WTC11 (cell line): ENCODE measurements at regions not wholly inside any gene's neighbourhood (a gene's known extent, or its start where the extent isn't known, plus 50 kb on each side); places are given as distances from the start of the nearest gene placed in this dataset.

Experiments used
- ATAC-seq: fragments of 200-7000 bp; cut with Tn5 transposase; 2 replicates; pipeline ENCODE4 v1.10.0; 2021; ENCODE audit warnings: mild to moderate bottlenecking, moderate library complexity
- CTCF ChIA-PET: fragments of 300-600 bp; sonication (Branson Sonifier 250); formaldehyde crosslinking; loops from one replicate; lab custom pipeline; 2021; ENCODE audit warnings: antibody characterized with exemption; lab: Charles Lee
- POLR2A ChIA-PET: fragments of 350-600 bp; sonication (Branson Sonifier 250); formaldehyde crosslinking; loops from one replicate; lab custom pipeline; 2021; ENCODE audit warnings: antibody characterized with exemption; lab: Charles Lee
- DNase-seq: peaks from one replicate; pipeline ENCODE4 v3.0.0; 2021; ENCODE audit warnings: low spot score
- H3K27ac Mint-ChIP-seq: 2 replicates; pipeline ENCODE4 v1.8.0; 2021; ENCODE audit warnings: mixed read lengths
- H3K27me3 Mint-ChIP-seq: 2 replicates; pipeline ENCODE4 v1.8.0; 2021; ENCODE audit warnings: low read depth, mild to moderate bottlenecking, moderate library complexity, mixed read lengths
- H3K36me3 Mint-ChIP-seq: 2 replicates; pipeline ENCODE4 v1.8.0; 2021; ENCODE audit warnings: mixed read lengths
- H3K4me1 Mint-ChIP-seq: 2 replicates; pipeline ENCODE4 v1.8.0; 2022; ENCODE audit warnings: mixed read lengths
- H3K4me3 Mint-ChIP-seq: 2 replicates; pipeline ENCODE4 v1.8.0; 2021; ENCODE audit warnings: mild to moderate bottlenecking, moderate library complexity, mixed read lengths
- H3K9me3 Mint-ChIP-seq: 2 replicates; pipeline ENCODE4 v1.8.0; 2021; ENCODE audit warnings: mixed read lengths
- AR ChIP-seq: fragments of 250-450 bp; sonication (Bioruptor Pico); IDR thresholded peaks from 2 replicates; pipeline ENCODE4 v1.9.0; 2021; ENCODE audit warnings: mild to moderate bottlenecking
- CBFB ChIP-seq: sonication (generic); formaldehyde crosslinking; IDR thresholded peaks from 2 replicates; pipeline ENCODE4 v1.8.1; 2022; ENCODE audit warnings: mild to moderate bottlenecking, low read depth, missing genetic modification reagents
- E2F5 ChIP-seq: sonication (generic); formaldehyde crosslinking; IDR thresholded peaks from 2 replicates; pipeline ENCODE4 v1.8.1; 2022; ENCODE audit warnings: mild to moderate bottlenecking, moderate library complexity, missing genetic modification reagents
- ERG ChIP-seq: fragments of 250-450 bp; sonication (Bioruptor Pico); IDR thresholded peaks from 2 replicates; pipeline ENCODE4 v1.8.0; 2021; ENCODE audit warnings: mild to moderate bottlenecking
- ESRRA ChIP-seq: sonication (generic); formaldehyde crosslinking; IDR thresholded peaks from 2 replicates; pipeline ENCODE4 v1.8.1; 2022; ENCODE audit warnings: mild to moderate bottlenecking, missing genetic modification reagents, borderline replicate concordance
- GABPB1 ChIP-seq: sonication (generic); formaldehyde crosslinking; IDR thresholded peaks from 2 replicates; pipeline ENCODE4 v1.8.1; 2023; ENCODE audit warnings: mild to moderate bottlenecking, missing genetic modification reagents
- HMGA2 ChIP-seq: fragments of 250-450 bp; sonication (Bioruptor Pico); IDR thresholded peaks from 2 replicates; pipeline ENCODE4 v1.4.0; 2021; ENCODE audit warnings: mild to moderate bottlenecking, moderate library complexity
- IRF2 ChIP-seq: sonication (generic); formaldehyde crosslinking; IDR thresholded peaks from 2 replicates; pipeline ENCODE4 v1.8.0; 2022; ENCODE audit warnings: low read depth, missing genetic modification reagents, borderline replicate concordance
- JAZF1 ChIP-seq: fragments of 250-450 bp; sonication (Bioruptor Pico); IDR thresholded peaks from 2 replicates; pipeline ENCODE4 v1.9.0; 2021; ENCODE audit warnings: moderate library complexity, mild to moderate bottlenecking, inconsistent platforms
- MYBL2 ChIP-seq: sonication (generic); formaldehyde crosslinking; IDR thresholded peaks from 2 replicates; pipeline ENCODE4 v1.8.1; 2023; ENCODE audit warnings: mild to moderate bottlenecking, moderate library complexity, missing genetic modification reagents
- NFE2L1 ChIP-seq: sonication (generic); formaldehyde crosslinking; IDR thresholded peaks from 2 replicates; pipeline ENCODE4 v1.8.1; 2023; ENCODE audit warnings: missing genetic modification reagents
- PRRX2 ChIP-seq: fragments of 250-450 bp; sonication (Bioruptor Pico); IDR thresholded peaks from 2 replicates; pipeline ENCODE4 v1.8.0; 2021; ENCODE audit warnings: mild to moderate bottlenecking
- STAT6 ChIP-seq: sonication (generic); formaldehyde crosslinking; conservative IDR thresholded peaks from 2 replicates; pipeline ENCODE4 v1.8.1; 2023; ENCODE audit warnings: mild to moderate bottlenecking, low read depth, missing genetic modification reagents, moderate library complexity
- TCF7 ChIP-seq: sonication (generic); formaldehyde crosslinking; IDR thresholded peaks from 2 replicates; pipeline ENCODE4 v1.8.0; 2022; ENCODE audit warnings: mild to moderate bottlenecking, low read depth, missing genetic modification reagents, moderate library complexity
- ZMAT4 ChIP-seq: fragments of 250-450 bp; sonication (Bioruptor Pico); IDR thresholded peaks from 2 replicates; pipeline ENCODE4 v1.9.0; 2021; ENCODE audit warnings: mild to moderate bottlenecking
- ZNF281 ChIP-seq: sonication (generic); formaldehyde crosslinking; IDR thresholded peaks from 2 replicates; pipeline ENCODE4 v1.8.0; 2023; ENCODE audit warnings: mild to moderate bottlenecking, missing genetic modification reagents
- ZNF671 ChIP-seq: fragments of 250-450 bp; sonication (Bioruptor Pico); IDR thresholded peaks from 2 replicates; pipeline ENCODE4 v1.8.0; 2021; ENCODE audit warnings: mild to moderate bottlenecking
- TF ChIP-seq, protein P1 (sequence below): sonication (generic); formaldehyde crosslinking; IDR thresholded peaks from 2 replicates; pipeline ENCODE4 v1.8.0; 2022; ENCODE audit warnings: mild to moderate bottlenecking, missing genetic modification reagents

- no peak overlapping the region for H3K27ac Mint-ChIP-seq
- H3K36me3 Mint-ChIP-seq = no peaks in the 10 kb centered on the region
- no peak for TF ChIP-seq ESRRA (CRISPR knock-in tag)
- ChIA-PET CTCF (interaction anchor here (1.3 to 3.0 kb wide), 7 partner anchors 12 to 742 kb away, joined by 4 to 23 read pairs (median 11); no protein-coding TSS in a partner anchor), POLR2A (no interaction called here)
- H3K9me3 Mint-ChIP-seq = no peaks in the 10 kb centered on the region; the same call in 1 of the 2 replicates
- peaks cover 21% of the 10 kb centered on the region for H3K4me1 Mint-ChIP-seq
- DNase-seq (no peak), ATAC-seq (no peak)
- no peak overlapping the region for H3K4me3 Mint-ChIP-seq
- no peaks in the 10 kb centered on the region; the same call in 1 of the 2 replicates for H3K27me3 Mint-ChIP-seq
Measured at GRCh38 chr15:26097216-26097615, 234.1 kb upstream of the ATP10A start.

- no peak for TF ChIP-seq ZMAT4 (CRISPR knock-in tag)
- no peak for TF ChIP-seq ERG
- no peak for TF ChIP-seq ZNF281 (CRISPR knock-in tag)
- no peak for TF ChIP-seq MYBL2 (CRISPR knock-in tag)
- TF ChIP-seq AR = no peak
- no peak for TF ChIP-seq STAT6
- no peak for TF ChIP-seq CBFB
- no peak for TF ChIP-seq HMGA2 (CRISPR knock-in tag)
- no peak for TF ChIP-seq E2F5 (CRISPR knock-in tag)
- TF ChIP-seq GABPB1 = no peak
- no peak for TF ChIP-seq IRF2
- TF ChIP-seq ZNF671 (CRISPR knock-in tag) = no peak
- no peak for TF ChIP-seq PRRX2 (CRISPR knock-in tag)
- TF ChIP-seq, protein P1, sequence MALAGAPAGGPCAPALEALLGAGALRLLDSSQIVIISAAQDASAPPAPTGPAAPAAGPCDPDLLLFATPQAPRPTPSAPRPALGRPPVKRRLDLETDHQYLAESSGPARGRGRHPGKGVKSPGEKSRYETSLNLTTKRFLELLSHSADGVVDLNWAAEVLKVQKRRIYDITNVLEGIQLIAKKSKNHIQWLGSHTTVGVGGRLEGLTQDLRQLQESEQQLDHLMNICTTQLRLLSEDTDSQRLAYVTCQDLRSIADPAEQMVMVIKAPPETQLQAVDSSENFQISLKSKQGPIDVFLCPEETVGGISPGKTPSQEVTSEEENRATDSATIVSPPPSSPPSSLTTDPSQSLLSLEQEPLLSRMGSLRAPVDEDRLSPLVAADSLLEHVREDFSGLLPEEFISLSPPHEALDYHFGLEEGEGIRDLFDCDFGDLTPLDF (CRISPR knock-in tag) = no peak
- no peak for TF ChIP-seq NFE2L1 (CRISPR knock-in tag)
- no peak for TF ChIP-seq TCF7
- TF ChIP-seq JAZF1 (CRISPR knock-in tag) = no peak
- Mint-ChIP-seq H3K4me1 (peaks cover 14% of the 10 kb centered on the region), H3K36me3 (no peaks in the 10 kb centered on the region), H3K27me3 (no peaks in the 10 kb centered on the region; the same call in 1 of the 2 replicates), H3K27ac (no peak overlapping the region), H3K4me3 (no peak overlapping the region), H3K9me3 (no peaks in the 10 kb centered on the region; the same call in 1 of the 2 replicates)
- no peak for ATAC-seq
- POLR2A ChIA-PET = no interaction called here
- DNase-seq = no peak
- CTCF ChIA-PET = interaction anchor here (0.9 to 3.0 kb wide), 24 partner anchors 11 to 742 kb away, joined by 3 to 23 read pairs (median 6); no protein-coding TSS in a partner anchor
Measured at GRCh38 chr15:26096581-26096980, 233.5 kb upstream of the ATP10A start.
